GM12891 (cell line): ENCODE measurements at regions not wholly inside any gene's neighbourhood (a gene's known extent, or its start where the extent isn't known, plus 50 kb on each side); places are given as distances from the start of the nearest gene placed in this dataset.
"Not testable (repeated sequence)": the region's sequence is repeated elsewhere in the genome, so short reads cannot be mapped to it uniquely, and the experiment has no call there.

ENCODE experiments used
- DNase-seq: peaks from one replicate; pipeline ENCODE4 v3.0.0; 2011; ENCODE audit warnings: low spot score; ENCODE audit not compliant: insufficient read length
- FAIRE-seq: peaks from 2 replicates; lab custom pipeline; 2011; peaks lifted over from hg19 to GRCh38; lab: Jason Lieb, UNC
- PAX5 ChIP-seq: IDR thresholded peaks from 2 replicates; pipeline ENCODE4 v1.6.1; 2011; ENCODE audit warnings: low read length, moderate library complexity, mild to moderate bottlenecking; ENCODE audit not compliant: insufficient read depth, severe bottlenecking
- POLR2A ChIP-seq: IDR thresholded peaks from 2 replicates; pipeline ENCODE4 v1.6.1; 2011; ENCODE audit warnings: low read depth, low read length, control low read depth
- POLR2AphosphoS5 ChIP-seq: IDR thresholded peaks from 2 replicates; pipeline ENCODE4 v1.6.1; 2011; ENCODE audit warnings: low read depth, low read length, control low read depth
- POU2F2 ChIP-seq: IDR thresholded peaks from 2 replicates; pipeline ENCODE4 v1.6.1; 2011; ENCODE audit warnings: low read depth, mild to moderate bottlenecking, control low read depth, low read length, moderate library complexity
- SPI1 ChIP-seq: IDR thresholded peaks from 2 replicates; pipeline ENCODE4 v1.6.1; 2011; ENCODE audit warnings: low read depth, low read length, control low read depth
- TAF1 ChIP-seq: IDR thresholded peaks from 2 replicates; pipeline ENCODE4 v1.6.1; 2011; ENCODE audit warnings: low read depth, low read length, control low read depth

- DNase-seq: no peak
- TF ChIP-seq POLR2AphosphoS5 (no peak), TAF1 (no peak), POU2F2 (no peak), PAX5 (no peak), SPI1 (no peak), POLR2A (no peak)
- FAIRE-seq: no peak
These were observed 164.2 kb upstream of the PITRM1 start for GRCh38 chr10:3336673-3337293.

GRCh38 chr10:3333426-3333825, 160.8 kb upstream of the PITRM1 start:
- FAIRE-seq (no peak), DNase-seq (no peak)
- TF ChIP-seq TAF1 (no peak), POLR2AphosphoS5 (no peak), SPI1 (no peak), POU2F2 (no peak)

GRCh38 chr10:3331690-3332230, 159.2 kb upstream of the PITRM1 start:
- TF ChIP-seq PAX5: no peak
- TF ChIP-seq POLR2AphosphoS5: no peak
- TF ChIP-seq TAF1: no peak
- TF ChIP-seq POU2F2: no peak
- TF ChIP-seq SPI1: no peak
- no peak for TF ChIP-seq POLR2A
- FAIRE-seq: no peak
- DNase-seq: no peak

- DNase-seq (no peak), FAIRE-seq (no peak)
- TF ChIP-seq PAX5: no peak
- no peak for TF ChIP-seq TAF1
- TF ChIP-seq POU2F2: no peak
- TF ChIP-seq POLR2AphosphoS5: no peak
- TF ChIP-seq SPI1: no peak
These were observed 158.6 kb upstream of the PITRM1 start for GRCh38 chr10:3331187-3331586.

GRCh38 chr10:3330663-3331062, 158.1 kb upstream of the PITRM1 start:
- DNase-seq (no peak), FAIRE-seq (no peak)
- TF ChIP-seq TAF1 (no peak), POLR2AphosphoS5 (no peak), POLR2A (no peak), SPI1 (no peak), POU2F2 (no peak), PAX5 (no peak)

- TF ChIP-seq POLR2A (no peak), PAX5 (no peak), POLR2AphosphoS5 (no peak), SPI1 (no peak), POU2F2 (no peak), TAF1 (no peak)
- FAIRE-seq (no peak), DNase-seq (no peak)
These were observed 153.6 kb upstream of the PITRM1 start for GRCh38 chr10:3325954-3326750.

- FAIRE-seq (no peak), DNase-seq (no peak)
- TF ChIP-seq POU2F2: no peak
- TF ChIP-seq POLR2A: no peak
- no peak for TF ChIP-seq SPI1
- TF ChIP-seq TAF1: no peak
- no peak for TF ChIP-seq PAX5
- no peak for TF ChIP-seq POLR2AphosphoS5
These were observed 152.0 kb upstream of the PITRM1 start for GRCh38 chr10:3324612-3325038.

- DNase-seq (no peak), FAIRE-seq (no peak)
- TF ChIP-seq POLR2A (no peak), SPI1 (no peak)
These were observed 151.4 kb upstream of the PITRM1 start for GRCh38 chr10:3323865-3324498.

GRCh38 chr10:3321123-3321522, 148.5 kb upstream of the PITRM1 start:
- TF ChIP-seq SPI1 (no peak), TAF1 (no peak), POLR2AphosphoS5 (no peak), PAX5 (no peak), POU2F2 (no peak), POLR2A (no peak)
- FAIRE-seq (no peak), DNase-seq (no peak)

- FAIRE-seq (no peak), DNase-seq (no peak)
- TF ChIP-seq POLR2AphosphoS5: no peak
- no peak for TF ChIP-seq POLR2A
- no peak for TF ChIP-seq POU2F2
- no peak for TF ChIP-seq TAF1
- no peak for TF ChIP-seq SPI1
- no peak for TF ChIP-seq PAX5
These were observed 147.2 kb upstream of the PITRM1 start for GRCh38 chr10:3319811-3320226.

GRCh38 chr10:3318480-3318807, 145.9 kb upstream of the PITRM1 start:
- FAIRE-seq, DNase-seq: not testable (repeated sequence)

GRCh38 chr10:3317553-3318479, 145.2 kb upstream of the PITRM1 start:
- DNase-seq, FAIRE-seq: not testable (repeated sequence)

- FAIRE-seq, DNase-seq: not testable (repeated sequence)
These were observed 142.0 kb upstream of the PITRM1 start for GRCh38 chr10:3314445-3315085.
